ENCODE measurements at regions not wholly inside any gene's neighbourhood (a gene's known extent, or its start where the extent isn't known, plus 50 kb on each side); places are given as distances from the start of the nearest gene placed in this dataset.

DNA sequence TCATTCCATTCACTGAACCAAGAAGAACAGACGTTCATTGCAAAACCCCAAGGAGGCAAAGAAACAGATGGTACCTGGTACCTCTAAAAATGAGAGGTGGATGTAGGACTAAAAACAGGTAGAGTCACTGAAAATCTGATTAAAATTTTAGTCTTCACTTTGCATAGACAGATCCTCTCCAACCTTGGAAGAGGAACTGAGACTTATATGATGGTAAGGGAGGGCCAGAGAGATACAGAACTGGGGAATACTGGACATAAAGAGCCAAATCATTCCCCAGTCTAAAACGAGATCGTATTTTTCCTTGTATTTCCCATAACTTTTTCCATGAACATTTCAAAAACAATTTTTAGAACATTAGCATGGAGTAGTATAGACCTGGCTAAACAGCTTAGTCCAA lies 59.7 kb upstream of the SPOPL start:
- TF ChIP-seq EP300 (IDR thresholded peaks at IDR 0.05; ENCODE audit: borderline replicate concordance) (no peak), RAD21 (IDR thresholded peaks at IDR 0.05; ENCODE audit: low read depth) (no peak), TAF1 (IDR thresholded peaks at IDR 0.05; ENCODE audit: low read depth) (no peak), YY1 (IDR thresholded peaks at IDR 0.05; ENCODE audit: low read depth) (no peak)
- TF ChIP-seq, protein P1, sequence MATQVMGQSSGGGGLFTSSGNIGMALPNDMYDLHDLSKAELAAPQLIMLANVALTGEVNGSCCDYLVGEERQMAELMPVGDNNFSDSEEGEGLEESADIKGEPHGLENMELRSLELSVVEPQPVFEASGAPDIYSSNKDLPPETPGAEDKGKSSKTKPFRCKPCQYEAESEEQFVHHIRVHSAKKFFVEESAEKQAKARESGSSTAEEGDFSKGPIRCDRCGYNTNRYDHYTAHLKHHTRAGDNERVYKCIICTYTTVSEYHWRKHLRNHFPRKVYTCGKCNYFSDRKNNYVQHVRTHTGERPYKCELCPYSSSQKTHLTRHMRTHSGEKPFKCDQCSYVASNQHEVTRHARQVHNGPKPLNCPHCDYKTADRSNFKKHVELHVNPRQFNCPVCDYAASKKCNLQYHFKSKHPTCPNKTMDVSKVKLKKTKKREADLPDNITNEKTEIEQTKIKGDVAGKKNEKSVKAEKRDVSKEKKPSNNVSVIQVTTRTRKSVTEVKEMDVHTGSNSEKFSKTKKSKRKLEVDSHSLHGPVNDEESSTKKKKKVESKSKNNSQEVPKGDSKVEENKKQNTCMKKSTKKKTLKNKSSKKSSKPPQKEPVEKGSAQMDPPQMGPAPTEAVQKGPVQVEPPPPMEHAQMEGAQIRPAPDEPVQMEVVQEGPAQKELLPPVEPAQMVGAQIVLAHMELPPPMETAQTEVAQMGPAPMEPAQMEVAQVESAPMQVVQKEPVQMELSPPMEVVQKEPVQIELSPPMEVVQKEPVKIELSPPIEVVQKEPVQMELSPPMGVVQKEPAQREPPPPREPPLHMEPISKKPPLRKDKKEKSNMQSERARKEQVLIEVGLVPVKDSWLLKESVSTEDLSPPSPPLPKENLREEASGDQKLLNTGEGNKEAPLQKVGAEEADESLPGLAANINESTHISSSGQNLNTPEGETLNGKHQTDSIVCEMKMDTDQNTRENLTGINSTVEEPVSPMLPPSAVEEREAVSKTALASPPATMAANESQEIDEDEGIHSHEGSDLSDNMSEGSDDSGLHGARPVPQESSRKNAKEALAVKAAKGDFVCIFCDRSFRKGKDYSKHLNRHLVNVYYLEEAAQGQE (IDR thresholded peaks at IDR 0.05; ENCODE audit: low read depth), result no peak
- TF ChIP-seq, protein P2, sequence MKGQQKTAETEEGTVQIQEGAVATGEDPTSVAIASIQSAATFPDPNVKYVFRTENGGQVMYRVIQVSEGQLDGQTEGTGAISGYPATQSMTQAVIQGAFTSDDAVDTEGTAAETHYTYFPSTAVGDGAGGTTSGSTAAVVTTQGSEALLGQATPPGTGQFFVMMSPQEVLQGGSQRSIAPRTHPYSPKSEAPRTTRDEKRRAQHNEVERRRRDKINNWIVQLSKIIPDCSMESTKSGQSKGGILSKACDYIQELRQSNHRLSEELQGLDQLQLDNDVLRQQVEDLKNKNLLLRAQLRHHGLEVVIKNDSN (IDR thresholded peaks at IDR 0.05), result no peak

Data from Ishikawa (cell line).